Stimulated activated CD4-positive, alpha-beta T cell treated with anti-CD3 and anti-CD28 coated beads, Interleukin-1b, Interleukin-23, amount 100 ng/mL, for 1 hour (primary cell): ENCODE measurements at regions not wholly inside any gene's neighbourhood (a gene's known extent, or its start where the extent isn't known, plus 50 kb on each side); places are given as distances from the start of the nearest gene placed in this dataset.
"Not testable (repeated sequence)": the region's sequence is repeated elsewhere in the genome, so short reads cannot be mapped to it uniquely, and the experiment has no call there.

Experiments
- DNase-seq, 2 donors: peaks; one replicate each; pipeline ENCODE4 v3.0.0-alpha.2; 2020; ENCODE audit warnings: low read depth in 2 of 2

DNA sequence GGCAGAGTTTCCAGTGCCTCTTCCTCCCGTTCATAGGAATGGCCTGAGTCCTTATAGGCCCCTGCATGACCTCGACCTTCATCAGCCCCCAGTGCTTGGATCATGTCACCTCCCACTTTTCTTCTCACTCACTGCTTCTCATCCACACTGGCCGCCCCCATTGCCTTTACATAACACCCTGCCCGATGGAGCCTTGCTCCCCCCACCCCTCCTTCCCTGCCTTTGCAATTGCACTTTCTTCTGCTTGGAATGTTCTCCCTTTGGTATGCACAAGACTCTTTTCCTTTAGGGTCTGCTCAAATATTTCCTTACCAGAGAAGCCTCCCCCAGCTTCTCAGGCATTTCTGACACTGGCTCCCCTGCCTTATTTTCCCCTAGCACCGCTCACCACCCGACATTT is 125.2 kb upstream of the KCNJ6 start:
- DNase-seq = no peak

DNA sequence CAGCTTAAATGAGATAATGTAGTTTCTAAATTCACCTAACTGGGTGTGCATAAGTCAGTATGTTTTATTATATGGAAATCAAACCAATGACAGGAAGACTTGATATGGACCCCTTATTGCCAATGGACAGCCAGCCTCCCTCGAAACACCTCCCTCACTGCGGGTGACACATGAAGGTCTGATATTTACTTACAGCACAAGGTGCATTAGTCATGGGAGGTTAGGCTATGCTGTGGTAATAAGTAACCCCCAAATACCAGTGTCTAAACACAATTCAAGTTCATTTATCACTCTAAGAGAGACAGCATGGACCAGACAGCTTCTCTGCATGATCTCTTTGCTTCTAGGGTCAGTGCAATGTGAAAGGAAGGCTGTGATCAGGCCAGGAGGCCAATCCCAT is 126.0 kb upstream of the KCNJ6 start:
- DNase-seq = no peak

DNA sequence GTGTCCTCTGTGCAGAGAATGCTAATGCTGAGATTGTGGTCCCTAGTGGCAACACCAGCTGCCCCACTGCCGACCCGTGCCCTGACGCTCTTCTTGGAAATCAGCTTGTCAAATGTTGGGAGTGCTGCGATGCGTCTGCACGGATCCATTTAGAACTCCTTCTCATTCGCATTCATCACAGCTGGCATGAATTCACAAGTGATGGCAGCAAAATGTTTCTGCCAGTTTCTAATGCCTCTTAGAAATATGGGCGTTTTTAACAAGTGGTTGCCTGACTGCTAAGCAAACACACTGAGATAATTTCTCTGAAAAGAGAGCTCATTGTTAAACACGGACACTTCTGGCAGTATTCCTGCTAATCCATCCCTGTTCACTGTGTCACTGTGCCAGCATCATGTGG is 131.9 kb upstream of the KCNJ6 start:
- DNase-seq = no peak

DNA sequence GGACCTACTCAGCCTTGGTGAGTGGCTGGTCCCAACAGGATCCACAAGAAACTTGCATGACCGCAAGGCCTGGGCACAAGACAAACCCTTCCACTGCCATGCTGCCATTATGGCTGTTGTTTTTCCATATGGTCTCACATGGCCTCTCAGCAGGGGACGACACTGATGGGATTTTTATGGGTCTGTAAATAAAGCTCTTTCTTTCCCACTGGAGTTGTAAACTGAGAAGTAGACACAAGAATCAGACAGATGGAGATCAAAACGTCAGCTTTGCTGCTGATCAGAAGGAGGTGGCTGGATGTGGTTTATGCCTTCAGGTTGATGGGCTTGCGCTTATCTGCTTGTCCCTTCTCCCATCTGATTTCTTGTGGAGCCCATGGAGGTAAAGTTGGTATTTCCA is 138.1 kb upstream of the KCNJ6 start:
- DNase-seq = no peak

DNA sequence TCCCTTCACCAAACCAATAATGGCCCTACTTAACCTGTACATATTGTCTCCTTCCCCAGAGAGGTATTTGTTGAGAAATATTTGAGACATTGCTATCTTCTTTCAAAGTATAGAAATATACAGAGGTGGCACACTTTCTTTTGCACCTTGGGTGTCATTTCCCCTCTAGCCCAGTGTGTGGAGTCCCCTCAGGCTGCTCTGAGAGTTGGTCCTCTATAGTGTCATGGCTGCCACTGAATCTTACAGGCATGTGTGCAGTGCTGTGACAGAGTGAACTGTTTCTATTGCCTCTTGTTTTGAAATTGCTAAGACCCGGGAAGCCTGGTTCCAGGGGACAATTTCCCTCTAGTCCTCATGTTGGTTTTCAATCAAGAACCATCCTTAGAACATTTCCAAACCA is 140.2 kb upstream of the KCNJ6 start:
- DNase-seq = no peak

DNA sequence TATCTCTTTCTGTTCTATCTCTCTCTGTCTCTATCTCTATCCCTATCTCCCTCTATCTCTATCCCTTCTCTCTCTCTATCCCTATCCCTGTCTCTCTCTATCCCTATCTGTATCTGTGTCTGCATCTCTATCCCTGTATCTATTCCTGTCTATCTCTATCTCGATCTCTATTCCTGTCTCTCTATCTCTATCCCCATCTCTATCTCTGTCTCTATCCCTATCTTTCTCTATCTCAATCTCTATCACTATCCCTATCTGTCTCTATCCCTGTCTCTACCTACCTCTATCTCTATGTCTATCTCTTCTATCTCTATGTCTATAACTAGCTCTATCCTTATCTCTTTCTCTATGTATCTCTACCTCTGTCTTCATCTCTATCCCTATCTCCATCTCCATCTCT is 141.4 kb upstream of the KCNJ6 start:
- DNase-seq = no peak

DNA sequence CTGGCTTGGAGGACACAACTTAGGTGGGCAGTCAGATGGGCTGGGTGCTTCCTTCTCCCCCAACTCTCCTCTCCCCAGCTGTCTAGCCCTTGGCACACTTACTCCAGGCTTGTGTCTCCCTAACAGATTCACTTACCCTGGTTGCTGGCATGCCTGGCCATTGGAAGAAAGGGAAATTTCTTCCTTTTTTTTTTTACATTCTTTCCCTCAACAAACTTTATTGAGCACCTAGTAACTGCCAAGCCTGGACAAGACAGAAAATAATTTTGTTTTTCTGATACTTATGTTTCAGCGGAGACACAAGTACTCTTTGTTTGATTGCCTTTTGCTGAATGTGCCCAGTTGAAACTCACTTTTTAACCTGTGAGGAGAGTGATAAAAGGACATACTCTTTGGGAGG is 144.3 kb upstream of the KCNJ6 start:
- no peak for DNase-seq

DNA sequence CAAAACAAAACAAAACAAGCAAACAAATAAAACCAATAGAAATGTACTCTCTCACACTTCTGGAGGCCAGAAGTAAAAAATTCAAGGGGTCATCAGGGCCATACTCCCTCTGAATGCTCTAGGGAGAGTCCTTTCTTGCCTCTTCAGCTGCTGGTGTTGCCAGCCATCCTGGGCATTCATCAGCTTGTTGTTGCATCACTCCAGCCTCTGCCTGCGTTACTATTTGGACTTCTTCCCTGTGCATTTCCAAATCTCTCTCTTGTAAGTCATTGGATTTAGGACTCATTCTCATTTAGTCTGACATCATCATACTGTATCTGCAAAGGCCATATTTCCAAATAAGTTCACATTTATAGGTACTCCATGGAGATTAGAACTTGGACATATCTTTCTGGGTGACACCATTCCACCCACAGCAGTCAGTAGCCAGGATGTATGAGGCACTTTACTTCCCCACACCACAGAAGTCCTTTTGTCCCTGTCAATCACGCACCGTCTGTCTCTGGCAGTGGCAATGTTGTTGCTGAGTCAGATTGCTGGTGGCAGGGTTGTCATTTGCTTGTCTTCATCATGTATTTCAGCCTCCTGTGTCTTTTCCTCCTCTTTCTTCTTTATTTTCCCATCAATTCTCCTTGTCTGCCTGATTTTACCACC is 151.0 kb upstream of the KCNJ6 start:
- DNase-seq = no peak

DNA sequence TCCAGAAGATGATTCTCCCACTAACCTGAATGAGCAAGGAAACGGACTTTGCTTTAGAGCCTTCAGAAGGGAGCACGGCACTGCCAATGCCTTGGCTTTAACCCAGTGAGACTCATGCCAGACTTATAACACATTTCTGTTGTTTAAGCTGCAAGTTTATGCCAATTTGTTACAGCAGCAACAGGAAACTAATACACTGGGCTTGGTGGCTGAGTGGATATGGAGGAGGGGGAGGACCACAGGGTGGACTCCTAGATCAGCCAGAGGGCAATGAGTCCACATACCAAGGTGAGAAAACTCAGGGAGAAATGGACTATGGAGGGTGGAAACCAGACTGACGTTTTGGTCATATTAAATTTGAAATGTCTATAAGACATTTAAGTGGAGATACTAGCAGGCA is 156.2 kb upstream of the KCNJ6 start:
- DNase-seq = no peak

DNA sequence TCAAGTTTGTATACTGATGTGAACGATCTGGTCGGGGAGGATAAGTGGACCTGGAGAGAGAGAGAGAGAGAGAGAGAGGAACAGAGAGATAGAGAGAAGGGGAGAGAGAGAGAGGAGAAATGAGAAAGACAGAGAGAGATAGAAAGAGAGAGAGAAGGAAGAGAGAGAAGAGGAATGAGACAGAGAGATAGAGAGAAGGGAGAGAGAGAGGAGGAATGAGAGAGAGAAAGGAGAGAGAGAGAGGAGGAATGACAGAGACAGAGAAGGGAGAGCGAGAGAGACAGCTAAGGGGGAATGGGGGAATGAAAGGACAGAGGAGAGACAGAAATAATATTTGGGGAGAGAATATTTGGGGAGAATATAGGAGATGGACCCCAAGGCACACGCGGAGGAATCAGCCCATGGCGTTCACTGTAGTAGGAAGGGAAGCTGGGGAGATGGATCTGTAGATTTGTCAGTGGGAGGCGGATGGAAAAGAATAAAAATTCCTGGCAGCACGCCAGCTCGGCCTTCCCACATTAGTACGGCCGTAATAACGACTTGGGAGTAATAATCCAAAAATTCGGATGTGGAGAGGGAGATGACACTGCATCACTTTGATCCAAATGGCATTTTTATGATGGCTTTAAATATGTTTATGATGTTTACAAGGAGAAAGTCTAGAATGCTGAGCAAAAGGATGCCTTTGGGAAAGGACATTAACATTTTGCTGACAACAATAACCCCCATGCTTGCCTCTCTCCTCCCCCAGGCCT is 159.8 kb upstream of the KCNJ6 start:
- no peak for DNase-seq

DNA sequence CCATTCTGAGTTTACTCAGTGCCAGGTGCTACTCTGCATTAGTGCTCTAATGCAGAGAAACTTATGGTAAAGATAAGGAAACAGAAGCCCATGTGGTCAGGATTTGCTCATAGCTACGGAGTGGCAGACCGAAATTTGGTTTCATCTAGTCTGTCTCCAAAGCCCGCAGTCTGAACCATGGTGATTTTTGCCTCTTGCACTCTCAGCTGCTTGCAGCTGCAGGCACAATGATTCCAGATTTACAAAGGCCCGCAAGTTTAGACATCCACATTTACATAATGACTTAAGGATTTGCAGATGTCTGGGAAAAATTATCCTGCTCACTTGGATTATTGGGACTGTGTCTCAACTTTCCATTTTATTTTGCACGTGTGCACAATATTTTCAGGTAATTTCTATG is 161.3 kb upstream of the KCNJ6 start:
- DNase-seq = no peak

DNA sequence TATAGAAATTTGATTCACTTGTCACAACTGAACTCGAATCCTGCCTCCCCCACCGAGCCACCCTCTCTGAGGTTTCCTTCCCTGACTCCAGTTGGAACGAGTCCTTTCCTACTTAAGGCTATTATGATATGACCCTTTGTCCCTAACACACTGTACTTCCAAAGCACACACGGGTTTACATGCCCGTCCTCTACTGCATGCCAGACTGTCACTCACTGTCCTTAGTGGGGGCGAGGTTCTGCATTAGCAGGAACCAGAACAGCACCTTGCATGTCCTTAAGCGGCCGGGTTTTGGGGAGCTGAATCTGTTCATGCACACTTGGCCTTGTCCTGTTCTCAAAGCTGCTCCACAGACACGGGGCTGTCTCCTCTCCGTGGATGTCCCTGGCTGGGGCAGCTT is 164.6 kb upstream of the KCNJ6 start:
- no peak for DNase-seq

DNA sequence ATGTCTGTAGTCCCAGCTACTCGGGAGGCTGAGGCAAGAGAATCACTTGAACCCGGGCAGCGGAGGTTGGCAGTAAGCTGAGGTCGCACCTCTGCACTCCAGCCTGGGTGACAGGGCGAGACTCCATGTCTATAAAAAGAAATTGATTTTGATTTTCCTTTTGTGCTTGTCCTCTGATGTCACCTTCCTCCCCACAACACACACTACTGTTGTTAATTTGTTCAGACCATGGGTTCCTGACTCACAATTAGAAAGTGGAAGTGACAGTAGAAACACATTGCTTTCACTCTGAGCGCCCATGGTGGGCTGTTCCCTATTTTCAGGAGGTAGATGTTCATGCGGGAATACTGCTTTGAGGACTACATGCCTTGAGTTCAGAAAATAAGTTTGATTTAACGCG is 165.5 kb upstream of the KCNJ6 start:
- DNase-seq = no peak

DNA sequence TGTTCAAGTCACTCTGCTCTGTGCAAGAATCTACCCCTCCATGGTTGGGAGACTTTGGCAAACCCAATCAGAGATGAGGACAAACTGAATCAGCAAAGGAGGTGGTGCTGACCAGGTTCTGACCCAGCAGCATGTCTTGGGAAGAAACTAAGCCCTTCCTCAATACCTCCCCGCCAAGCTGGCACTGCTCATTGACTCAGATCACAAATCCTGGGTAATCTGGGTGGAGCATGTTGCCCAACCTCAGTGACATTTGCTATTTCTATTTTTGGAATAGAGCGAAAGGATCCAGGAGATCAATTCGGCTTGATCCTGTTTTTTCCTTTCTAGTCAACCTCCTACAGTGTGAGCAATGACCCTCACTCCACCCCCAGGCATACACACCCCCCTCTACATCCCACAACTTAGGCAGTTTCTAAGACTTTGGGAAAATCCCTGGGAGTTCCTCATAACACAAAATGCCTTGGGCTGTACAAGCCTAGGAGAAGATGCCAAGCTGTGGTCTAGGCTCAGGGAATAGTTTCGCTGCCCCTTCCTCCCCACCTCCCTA is 166.8 kb upstream of the KCNJ6 start:
- no peak for DNase-seq

DNA sequence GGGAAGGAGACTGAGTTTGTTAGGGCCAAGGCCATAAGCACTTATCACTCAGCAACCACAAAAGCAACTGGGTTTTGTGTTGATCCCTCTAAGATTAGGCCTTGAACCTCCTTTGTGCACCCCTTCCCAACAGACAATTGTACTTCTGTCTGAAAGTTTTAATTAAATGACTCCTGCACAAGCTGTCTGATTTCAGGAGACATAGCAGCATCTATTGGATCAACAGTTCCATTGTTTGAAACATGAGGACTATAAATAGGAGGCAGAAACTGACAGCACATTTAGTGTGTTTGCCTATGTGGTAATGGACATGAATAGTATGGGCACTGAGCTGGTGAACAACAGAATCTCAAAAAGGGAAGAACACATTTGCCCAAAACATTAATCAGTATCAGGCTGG is 167.3 kb upstream of the KCNJ6 start:
- DNase-seq = no peak

DNA sequence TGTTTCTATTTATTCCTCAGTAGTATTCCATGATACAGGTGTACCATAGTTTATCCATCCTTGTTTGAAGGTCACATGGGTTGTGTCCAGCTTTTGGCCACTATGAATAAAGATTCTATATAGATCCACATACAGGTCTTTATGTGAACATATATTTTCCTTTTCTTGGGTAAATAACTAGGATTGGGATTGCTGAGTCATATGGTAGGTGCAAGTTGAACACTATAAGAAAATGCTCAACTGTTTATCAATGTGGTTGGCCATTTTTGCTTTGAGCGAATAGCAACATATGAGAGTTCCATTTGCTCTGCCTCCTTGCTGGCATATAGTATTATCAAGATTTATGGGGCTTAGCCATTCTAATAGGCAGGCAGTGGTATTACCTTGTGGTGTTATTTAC is 170.2 kb upstream of the KCNJ15 start:
- DNase-seq = no peak

DNA sequence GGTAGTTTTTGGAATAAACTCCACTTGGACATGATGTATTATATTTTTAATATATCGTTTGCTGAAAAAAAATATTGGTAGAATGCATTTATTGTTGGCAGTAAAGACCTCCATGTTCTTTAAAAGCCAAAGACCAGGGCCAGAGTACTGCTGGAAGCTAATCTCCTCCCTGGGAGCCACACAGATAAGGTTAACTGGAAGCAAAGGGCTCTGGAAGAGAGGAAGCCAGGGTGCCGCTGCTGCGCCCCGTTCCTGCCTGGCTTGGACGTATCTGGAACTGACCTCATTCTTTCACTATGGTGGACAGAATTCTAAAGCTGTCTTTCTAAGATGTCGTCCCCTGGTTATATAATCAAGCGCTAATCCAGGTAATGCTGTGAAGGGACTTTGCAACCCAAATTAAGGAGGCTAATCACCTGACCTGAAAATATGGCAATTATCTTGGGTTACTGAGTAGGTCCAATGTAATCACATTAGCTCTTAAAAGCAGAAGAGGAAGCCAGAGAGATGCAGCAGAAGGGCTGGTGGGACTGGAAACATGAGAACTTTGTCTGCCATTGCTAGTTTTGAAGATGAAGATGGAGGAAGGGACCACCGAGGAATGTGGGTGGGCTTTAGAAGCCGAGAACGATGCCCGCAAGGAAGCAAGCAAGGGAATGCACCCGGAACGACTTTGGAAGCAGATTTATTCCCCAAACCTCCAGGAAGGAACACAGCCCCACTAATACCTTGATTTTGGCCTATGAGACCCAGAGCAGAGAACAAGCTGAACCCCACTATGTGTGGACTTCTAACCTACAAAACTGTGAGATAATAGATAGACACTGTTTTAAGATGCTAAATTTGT is 167.7 kb upstream of the KCNJ15 start:
- no peak for DNase-seq

DNA sequence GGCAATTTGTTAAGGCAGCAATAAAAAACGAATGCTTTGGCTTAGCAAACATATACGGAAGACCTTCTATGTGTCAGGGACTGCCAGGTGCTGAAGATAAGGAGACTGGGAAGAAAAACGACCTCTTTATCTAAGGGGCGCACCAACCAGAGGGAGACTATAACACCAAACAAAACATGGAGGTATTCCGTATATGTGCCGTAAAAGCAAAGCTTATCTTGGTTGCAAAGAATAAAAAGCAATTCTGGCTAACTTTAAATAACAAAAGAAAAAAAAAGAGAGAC is 167.1 kb upstream of the KCNJ15 start:
- DNase-seq = no peak

DNA sequence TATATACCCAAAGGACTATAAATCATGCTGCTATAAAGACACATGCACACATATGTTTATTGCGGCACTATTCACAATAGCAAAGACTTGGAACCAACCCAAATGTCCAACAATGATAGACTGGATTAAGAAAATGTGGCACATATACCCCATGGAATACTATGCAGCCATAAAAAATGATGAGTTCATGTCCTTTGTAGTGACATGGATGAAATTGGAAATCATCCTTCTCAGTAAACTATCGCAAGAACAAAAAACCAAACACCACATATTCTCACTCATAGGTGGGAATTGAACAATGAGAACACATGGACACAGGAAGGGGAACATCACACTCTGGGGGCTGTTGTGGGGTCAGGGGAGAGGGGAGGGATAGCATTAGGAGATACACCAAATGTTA is 165.7 kb upstream of the KCNJ15 start:
- DNase-seq = not testable (repeated sequence)

DNA sequence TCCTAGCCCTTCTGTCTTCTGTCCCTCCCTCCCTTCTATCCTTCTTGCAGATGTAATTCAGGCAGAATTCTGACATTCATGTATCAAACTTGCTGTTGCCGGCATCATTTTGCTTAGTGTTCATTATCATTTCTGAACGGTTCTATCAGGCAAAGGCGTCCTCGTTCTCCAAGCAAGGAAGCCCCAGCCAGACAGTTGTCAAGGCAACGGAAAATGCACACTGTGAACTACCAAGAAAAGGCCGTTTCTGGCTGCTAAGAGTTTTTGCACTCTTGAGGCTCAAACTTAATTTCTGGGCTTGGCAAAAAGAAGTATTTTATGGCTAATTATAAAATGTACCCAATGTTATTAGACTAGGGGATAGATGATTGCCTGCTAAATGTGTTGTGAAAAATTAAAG is 164.7 kb upstream of the KCNJ15 start:
- DNase-seq = no peak

DNA sequence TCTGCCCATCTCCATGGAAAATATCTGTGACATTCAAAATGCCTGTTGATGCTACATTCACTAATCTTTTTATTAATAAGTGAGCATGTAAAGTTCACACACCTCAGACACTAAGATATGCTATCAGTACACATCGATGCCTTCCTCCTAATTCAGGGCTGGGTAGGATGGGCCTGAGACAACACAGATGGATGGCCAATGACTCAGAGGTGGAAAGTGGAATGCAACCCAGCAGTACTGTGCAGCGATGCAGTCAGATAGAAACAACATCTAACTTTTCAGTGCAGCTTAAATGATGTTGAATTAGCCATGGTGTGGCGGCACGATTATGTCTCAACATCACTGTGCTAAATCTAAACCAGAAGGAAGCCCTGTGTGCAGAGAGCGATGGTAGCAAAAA is 161.6 kb upstream of the KCNJ15 start:
- DNase-seq = no peak

DNA sequence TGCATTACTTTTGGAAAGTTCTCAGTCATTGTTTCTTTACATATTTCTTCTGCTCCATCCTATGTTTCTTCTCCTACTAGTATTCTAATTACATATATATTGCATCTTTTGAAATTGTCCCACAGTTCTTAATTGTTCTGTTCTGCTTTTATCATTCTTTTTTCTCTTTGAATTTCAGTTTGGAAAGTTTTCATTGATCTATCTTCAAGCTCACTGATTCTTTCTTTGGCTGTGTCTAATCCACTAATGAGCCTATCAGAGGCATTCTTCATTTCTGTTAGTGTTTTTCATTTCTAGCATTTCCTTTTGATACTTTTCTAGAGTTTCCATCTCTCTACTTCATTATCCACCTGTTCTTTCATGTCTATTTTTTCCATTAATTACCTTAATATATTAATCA is 159.0 kb upstream of the KCNJ15 start:
- no peak for DNase-seq

DNA sequence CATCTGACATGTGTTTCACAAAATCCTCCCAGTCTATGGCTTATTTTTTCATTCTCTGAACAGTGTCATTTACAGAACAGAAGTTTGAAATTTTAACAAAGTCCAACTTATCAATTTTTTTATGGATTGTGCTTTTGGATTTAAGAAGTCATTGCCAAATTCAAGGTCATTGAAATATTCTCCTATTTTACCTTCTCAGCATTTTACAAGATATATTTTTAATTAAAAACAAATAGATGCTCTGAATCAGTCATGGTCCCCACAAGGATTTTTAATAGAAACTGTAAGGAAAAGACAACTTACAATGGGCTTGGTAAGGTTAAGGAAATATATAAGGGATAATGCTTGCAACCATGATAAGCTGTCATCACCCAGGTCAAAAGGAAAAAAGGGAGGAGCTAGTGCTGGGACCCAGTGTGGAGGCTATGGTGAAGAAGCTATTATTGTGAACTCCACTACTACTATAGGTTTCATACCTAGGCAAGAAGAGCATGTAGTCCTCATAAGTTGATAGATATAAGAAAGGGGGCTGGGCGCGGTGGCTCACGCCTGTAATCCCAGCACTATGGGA is 144.5 kb upstream of the KCNJ15 start:
- DNase-seq = no peak
